Nephron progenitor cell (in vitro differentiated cells): ENCODE measurements at regions not wholly inside any gene's neighbourhood (a gene's known extent, or its start where the extent isn't known, plus 50 kb on each side); places are given as distances from the start of the nearest gene placed in this dataset.
"Not testable (repeated sequence)": the region's sequence is repeated elsewhere in the genome, so short reads cannot be mapped to it uniquely, and the experiment has no call there.

Experiments used
- DNase-seq: peaks from one replicate; pipeline ENCODE4 v3.0.0; 2021
- H3K27ac Mint-ChIP-seq: 2 replicates; pipeline ENCODE4 v1.8.0; 2021; ENCODE audit warnings: mild to moderate bottlenecking, moderate library complexity, mixed read lengths
- H3K27me3 Mint-ChIP-seq: 2 replicates; pipeline ENCODE4 v1.8.0; 2021; ENCODE audit warnings: mild to moderate bottlenecking, low read depth, mixed read lengths; ENCODE audit not compliant: poor library complexity
- H3K36me3 Mint-ChIP-seq: 2 replicates; pipeline ENCODE4 v1.8.0; 2021; ENCODE audit warnings: low read depth, mixed read lengths
- H3K4me1 Mint-ChIP-seq: 2 replicates; pipeline ENCODE4 v1.8.0; 2021; ENCODE audit warnings: mixed read lengths
- H3K4me3 Mint-ChIP-seq: 2 replicates; pipeline ENCODE4 v1.8.0; 2021; ENCODE audit warnings: mild to moderate bottlenecking, moderate library complexity, mixed read lengths
- H3K9me3 Mint-ChIP-seq: 2 replicates; pipeline ENCODE4 v1.8.0; 2021; ENCODE audit warnings: mild to moderate bottlenecking, moderate library complexity, mixed read lengths
- TF ChIP-seq, protein P1 (sequence below): fragments of 200-600 bp; sonication (generic); IDR thresholded peaks from 2 replicates; pipeline ENCODE4 v1.5.0; 2021; ENCODE audit warnings: antibody characterized with exemption

DNA sequence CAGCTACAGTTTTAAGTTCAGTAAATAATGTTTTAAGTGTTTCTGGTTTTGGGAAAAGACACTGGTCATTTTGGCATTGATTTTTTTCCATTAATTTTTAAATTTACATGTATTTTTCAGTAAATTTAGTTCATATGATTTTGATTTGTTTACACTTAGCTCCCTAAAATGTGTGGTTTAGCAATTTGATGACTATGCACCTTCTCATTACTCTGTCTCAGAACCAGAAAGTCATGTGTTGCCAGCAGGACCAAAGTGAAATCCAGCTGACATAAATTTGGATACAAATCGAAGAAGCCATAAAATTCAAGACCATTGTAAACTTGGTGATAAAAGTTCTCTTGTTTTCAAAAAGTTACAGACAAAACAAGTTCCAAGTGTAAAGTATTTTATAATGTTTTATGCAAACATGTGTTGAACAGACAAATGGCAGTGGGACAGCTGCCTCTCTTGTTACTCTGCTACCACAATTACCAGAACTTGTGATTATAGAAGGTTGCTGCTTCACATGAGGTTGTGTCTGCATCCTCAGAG, 354.8 kb downstream of the NR2F1-AS1 start:
- Mint-ChIP-seq H3K27ac (no peak overlapping the region), H3K4me3 (no peak overlapping the region), H3K36me3 (peaks cover 5% of the 10 kb centered on the region), H3K9me3 (peaks cover 3% of the 10 kb centered on the region), H3K4me1 (peaks cover 18% of the 10 kb centered on the region), H3K27me3 (no peaks in the 10 kb centered on the region)
- DNase-seq = no peak
- TF ChIP-seq, protein P1, sequence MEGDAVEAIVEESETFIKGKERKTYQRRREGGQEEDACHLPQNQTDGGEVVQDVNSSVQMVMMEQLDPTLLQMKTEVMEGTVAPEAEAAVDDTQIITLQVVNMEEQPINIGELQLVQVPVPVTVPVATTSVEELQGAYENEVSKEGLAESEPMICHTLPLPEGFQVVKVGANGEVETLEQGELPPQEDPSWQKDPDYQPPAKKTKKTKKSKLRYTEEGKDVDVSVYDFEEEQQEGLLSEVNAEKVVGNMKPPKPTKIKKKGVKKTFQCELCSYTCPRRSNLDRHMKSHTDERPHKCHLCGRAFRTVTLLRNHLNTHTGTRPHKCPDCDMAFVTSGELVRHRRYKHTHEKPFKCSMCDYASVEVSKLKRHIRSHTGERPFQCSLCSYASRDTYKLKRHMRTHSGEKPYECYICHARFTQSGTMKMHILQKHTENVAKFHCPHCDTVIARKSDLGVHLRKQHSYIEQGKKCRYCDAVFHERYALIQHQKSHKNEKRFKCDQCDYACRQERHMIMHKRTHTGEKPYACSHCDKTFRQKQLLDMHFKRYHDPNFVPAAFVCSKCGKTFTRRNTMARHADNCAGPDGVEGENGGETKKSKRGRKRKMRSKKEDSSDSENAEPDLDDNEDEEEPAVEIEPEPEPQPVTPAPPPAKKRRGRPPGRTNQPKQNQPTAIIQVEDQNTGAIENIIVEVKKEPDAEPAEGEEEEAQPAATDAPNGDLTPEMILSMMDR = no peak

DNA sequence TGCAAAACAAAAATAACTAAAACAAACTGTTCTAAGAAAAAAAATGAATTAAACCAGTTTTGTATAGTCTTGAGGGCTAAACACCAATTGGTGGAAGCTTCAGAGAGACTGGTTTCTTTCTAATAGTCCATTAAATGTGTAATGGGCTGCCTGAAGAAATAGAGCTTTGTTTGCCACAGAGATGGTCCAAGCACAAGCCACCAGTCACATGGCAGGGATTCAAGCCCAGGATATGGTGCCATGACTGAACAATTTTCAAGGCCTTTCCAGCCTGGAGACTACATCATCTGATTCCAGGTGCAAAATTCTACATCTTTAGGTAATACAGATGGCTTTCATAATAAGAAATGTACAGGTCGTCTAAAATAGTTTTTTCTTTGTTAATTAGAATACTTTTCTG, 355.3 kb downstream of the NR2F1-AS1 start:
- Mint-ChIP-seq H3K9me3 (peaks cover 3% of the 10 kb centered on the region), H3K27ac (no peak overlapping the region), H3K4me3 (no peak overlapping the region), H3K36me3 (peaks cover 5% of the 10 kb centered on the region), H3K4me1 (peaks cover 18% of the 10 kb centered on the region), H3K27me3 (no peaks in the 10 kb centered on the region)
- TF ChIP-seq, protein P1 = no peak
- no peak for DNase-seq

DNA sequence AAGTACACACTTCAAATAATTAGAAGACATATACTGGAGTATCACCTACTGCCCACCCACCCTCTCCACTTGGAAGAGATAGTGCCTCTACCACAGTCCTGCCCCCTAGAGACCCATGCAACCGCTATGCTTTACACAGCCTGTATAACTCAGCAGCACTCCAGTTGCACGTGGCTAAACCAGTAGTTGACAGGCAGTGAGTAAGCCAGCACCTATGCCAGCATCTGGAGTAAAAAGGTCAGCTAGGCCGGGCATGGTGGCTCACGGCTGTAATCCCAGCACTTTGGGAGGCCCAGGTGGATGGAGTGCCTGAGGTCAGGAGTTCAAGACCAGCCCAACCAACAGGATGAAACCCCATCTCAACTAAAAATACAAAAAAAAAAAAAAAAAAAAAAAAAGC, 356.4 kb downstream of the NR2F1-AS1 start:
- Mint-ChIP-seq H3K27me3 (no peaks in the 10 kb centered on the region), H3K27ac (no peak overlapping the region), H3K9me3 (peaks cover 3% of the 10 kb centered on the region), H3K36me3 (peaks cover 5% of the 10 kb centered on the region), H3K4me3 (no peak overlapping the region), H3K4me1 (peaks cover 29% of the 10 kb centered on the region)
- TF ChIP-seq, protein P1 = no peak
- DNase-seq = no peak

DNA sequence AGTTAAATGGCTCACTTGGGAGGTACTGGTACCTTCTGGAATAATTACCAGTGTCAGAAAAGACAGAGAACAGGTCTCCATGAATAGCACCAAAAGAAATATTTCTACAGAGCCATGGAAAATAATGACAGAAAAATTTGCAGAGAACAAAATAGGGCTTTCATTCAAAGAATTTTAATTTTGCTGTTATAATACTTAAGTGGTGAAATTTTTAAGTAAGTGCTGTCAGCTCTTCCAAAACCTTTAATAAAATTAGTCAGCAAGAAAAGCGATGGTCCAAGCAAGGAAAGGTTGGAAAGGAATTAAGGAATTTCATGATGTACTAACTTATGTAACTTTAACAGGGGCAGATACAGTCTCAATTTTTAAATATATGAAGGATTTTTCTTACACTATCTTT, 359.2 kb downstream of the NR2F1-AS1 start:
- no peak for DNase-seq
- Mint-ChIP-seq H3K27me3 (no peaks in the 10 kb centered on the region), H3K4me1 (peaks cover 23% of the 10 kb centered on the region), H3K36me3 (no peaks in the 10 kb centered on the region), H3K9me3 (peaks cover 3% of the 10 kb centered on the region), H3K27ac (no peak overlapping the region), H3K4me3 (no peak overlapping the region)
- TF ChIP-seq, protein P1 = no peak

DNA sequence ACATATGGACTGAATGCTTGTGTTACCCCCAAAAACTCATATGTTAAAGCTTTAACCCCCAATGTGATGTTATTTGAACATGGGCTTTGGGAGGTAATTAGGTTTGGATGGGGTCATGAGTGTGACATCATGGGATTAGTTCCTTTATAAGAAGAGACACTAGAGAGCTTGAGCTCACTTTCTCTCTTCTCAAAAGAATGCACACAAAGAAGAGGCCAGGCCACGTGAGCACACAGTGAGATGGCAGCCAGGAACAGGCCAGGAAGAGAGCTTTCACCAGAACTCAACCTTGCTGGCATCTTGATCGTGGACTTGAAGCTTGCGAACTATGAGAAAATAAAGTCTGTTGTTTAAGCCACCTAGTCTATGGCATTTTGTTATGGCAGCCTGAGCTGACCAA, 360.6 kb downstream of the NR2F1-AS1 start:
- H3K4me1 Mint-ChIP-seq = peaks cover 14% of the 10 kb centered on the region
- peak overlapping the region; percentile 94 for H3K27ac Mint-ChIP-seq
- no peak overlapping the region for H3K4me3 Mint-ChIP-seq
- no peak for DNase-seq
- TF ChIP-seq, protein P1 = no peak
- peaks cover 3% of the 10 kb centered on the region for H3K9me3 Mint-ChIP-seq
- H3K36me3 Mint-ChIP-seq = no peaks in the 10 kb centered on the region
- H3K27me3 Mint-ChIP-seq = no peaks in the 10 kb centered on the region

DNA sequence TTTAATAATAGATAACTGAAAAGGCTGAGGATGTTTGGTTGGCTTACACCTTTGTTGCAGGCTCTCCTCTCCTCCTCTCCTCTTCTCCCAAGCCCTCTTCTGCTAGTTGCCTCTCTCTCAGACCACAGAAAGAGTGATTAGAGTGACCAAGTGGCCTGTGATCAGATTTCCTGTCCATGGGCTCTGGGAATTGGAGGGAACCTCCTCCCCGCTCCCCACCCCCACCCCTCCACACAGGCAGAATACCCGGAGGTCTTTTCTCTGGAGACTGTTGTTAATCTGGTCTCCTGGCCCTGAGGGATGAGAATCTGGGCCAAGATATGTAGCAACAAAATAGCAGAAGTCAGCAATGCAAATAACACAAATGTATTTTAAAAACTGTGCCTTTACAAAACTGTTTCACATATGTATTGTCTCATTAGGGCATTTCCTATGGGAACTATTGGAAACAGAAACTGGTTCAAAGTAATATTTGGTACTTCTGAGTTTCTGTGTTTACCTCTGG, 361.3 kb downstream of the NR2F1-AS1 start:
- Mint-ChIP-seq H3K27me3 (no peaks in the 10 kb centered on the region), H3K36me3 (no peaks in the 10 kb centered on the region), H3K27ac (peak overlapping the region; percentile 94), H3K9me3 (peaks cover 7% of the 10 kb centered on the region), H3K4me3 (no peak overlapping the region), H3K4me1 (peaks cover 14% of the 10 kb centered on the region)
- TF ChIP-seq, protein P1 = no peak
- DNase-seq = peak; percentile 3

DNA sequence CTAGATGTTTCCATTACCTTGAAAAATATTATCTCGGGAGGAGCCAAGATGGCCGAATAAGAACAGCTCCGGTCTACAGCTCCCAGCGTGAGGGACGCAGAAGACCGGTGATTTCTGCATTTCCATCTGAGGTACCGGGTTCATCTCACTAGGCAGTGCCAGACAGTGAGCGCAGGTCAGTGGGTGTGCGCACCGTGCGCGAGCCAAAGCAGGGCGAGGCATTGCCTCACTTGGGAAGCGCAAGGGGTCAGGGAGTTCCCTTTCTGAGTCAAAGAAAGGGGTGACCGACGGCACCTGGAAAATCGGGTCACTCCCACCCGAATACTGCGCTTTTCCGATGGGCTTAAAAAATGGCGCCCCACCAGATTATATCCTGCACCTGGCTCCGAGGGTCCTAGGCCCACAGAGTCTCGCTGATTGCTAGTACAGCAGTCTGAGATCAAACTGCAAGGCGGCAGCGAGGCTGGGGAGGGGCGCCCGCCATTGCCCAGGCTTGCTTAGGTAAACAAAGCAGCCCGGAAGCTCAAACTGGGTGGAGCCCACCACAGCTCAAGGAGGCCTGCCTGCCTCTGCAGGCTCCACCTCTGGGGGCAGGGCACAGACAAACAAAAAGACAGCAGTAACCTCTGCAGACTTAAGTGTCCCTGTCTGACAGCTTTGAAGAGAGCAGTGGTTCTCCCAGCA, 367.8 kb downstream of the NR2F1-AS1 start:
- H3K9me3 Mint-ChIP-seq = peaks cover 16% of the 10 kb centered on the region
- H3K4me1 Mint-ChIP-seq = peaks cover 16% of the 10 kb centered on the region
- H3K27ac Mint-ChIP-seq, DNase-seq, H3K4me3 Mint-ChIP-seq, H3K36me3 Mint-ChIP-seq, H3K27me3 Mint-ChIP-seq: not testable (repeated sequence)
